NOMO-1 treated with dmso at 0.1 percent for 144 hours (cell line): ENCODE measurements at regions not wholly inside any gene's neighbourhood (a gene's known extent, or its start where the extent isn't known, plus 50 kb on each side); places are given as distances from the start of the nearest gene placed in this dataset.
A peak's percentile ranks its signal among the peaks of the same experiment; 100 is the strongest.
"Not testable (repeated sequence)": the region's sequence is repeated elsewhere in the genome, so short reads cannot be mapped to it uniquely, and the experiment has no call there.

ENCODE experiments used
- DNase-seq: peaks from one replicate; lab custom pipeline; 2025; ENCODE audit not compliant: unreplicated experiment; lab: John Stamatoyannopoulos, UW

DNA sequence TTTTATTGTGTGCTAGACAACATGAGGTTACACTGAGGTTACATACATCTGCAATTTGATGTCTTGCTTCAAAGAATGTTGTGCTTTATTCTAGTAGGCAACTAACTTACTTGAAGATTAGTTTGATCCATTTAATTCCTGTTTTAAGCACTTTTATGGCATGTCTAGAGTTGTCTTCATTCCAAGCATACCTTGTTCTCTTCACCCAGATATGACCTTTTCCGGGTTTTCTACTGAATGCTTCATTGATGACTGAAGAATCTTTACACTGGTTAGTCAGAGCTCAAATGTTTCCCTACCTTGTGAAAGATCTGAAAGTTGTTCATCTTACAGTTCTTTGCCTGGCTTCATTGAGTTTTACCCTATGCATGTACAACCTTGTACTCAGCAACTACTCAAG, 274.0 kb upstream of the KITLG start:
- no peak for DNase-seq

DNA sequence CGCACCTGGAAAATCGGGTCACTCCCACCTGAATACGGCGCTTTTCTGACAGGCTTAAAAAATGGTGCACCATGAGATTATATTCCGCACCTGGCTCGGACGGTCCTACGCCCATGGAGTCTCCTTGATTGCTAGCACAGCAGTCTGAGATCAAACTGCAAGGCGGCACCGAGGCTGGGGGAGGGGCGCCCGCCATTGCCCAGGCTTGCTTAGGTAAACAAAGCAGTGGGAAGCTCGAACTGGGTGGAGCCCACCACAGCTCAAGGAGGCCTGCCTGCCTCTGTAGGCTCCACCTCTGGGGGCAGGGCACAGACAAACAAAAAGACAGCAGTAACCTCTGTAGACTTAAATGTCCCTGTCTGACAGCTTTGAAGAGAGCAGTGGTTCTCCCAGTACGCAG, 267.0 kb upstream of the KITLG start:
- DNase-seq, result not testable (repeated sequence)

DNA sequence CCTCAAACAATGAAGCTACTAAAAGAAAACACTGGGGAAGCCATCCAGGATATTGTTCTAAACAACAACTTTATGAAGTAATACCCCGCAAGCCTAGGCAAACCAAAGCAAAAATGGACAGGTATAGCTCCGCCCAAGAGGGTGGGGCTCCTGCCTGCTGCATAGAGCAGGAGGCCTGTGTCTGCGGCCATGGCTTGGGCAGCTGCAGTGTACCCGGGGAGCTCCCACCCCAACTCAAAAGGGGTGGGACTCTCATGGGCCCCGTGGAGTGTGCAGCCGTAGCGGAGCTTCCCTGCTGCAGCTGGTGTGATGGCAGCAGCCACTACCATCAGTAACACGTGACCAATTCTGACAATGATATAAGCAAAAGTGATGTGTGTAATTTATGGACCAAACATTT, 264.2 kb upstream of the KITLG start:
- no peak for DNase-seq

DNA sequence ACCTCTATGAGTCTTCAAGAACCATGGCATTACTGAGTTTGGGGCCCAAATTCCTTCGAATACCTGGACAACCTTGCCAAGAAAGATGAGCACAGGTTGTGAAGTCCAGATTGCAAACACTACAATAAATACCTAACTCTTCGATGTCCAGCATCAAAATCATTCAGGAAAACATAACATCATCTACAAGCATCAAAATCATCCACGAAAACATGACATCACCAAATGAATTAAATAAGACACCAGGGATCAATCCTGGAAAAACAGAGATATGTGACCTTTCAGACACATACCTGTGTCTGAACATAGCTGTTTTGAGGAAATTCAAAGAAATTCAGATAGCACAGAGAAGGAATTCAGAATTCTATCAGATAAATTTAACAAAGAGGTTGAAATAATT, 262.0 kb upstream of the KITLG start:
- DNase-seq, result no peak

DNA sequence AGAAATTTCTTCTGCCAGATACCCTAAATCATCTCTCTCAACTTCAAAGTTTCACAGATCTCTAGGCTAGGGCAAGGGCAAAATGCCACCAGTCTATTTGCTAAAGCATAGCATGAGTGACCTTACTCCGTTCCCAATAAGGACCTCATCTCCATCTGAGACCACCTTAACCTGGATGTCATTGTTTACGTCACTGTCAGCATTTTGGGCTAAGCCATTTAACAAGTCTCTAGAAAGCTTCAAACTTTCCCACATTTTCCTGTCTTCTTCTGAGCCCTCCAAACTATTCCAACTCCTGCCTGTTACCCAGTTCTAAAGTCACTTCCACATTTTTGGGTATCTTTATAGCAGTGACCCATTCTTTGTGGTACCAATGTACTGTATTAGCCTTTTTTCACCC, 259.2 kb upstream of the KITLG start:
- no peak for DNase-seq

DNA sequence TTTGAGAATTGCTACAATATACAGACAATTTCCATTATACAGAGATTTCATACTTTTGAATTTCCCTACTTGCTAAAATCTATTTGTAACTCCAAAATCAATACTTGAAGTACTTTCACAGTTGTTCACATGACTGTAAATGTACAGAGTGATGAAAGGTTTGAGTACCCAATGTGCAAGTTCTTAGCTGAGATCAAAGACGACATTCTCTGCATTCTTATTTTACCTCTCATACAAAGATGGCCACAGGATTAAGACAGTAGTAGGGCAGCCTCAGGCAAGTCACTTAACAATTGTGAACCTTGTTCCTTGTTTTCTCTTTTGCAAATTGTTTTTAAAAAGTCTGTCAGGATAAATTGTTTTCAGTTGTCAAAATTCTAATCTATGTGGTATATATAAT, 255.9 kb upstream of the KITLG start:
- no peak for DNase-seq

DNA sequence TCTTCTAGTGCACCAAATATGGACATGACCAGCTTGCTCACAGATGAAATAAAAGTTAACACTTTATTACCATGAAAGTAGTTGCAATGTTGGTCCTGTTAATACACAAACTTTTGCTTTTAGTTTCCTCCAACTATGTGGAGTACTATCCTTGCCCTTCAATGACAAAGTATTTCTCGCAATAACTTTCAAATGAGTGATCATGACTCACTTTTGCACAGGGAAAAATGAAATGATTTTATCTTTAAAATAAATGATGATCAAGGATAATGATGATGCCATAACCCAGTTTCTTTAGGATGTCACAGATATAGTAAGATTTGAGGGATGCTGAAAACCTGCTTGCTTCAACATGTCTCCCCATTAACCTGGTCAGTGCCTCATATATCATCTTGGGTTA, 254.0 kb upstream of the KITLG start:
- DNase-seq, result no peak

GRCh38 chr12:88833641-88834116, 253.4 kb upstream of the KITLG start:
- DNase-seq, result no peak

DNA sequence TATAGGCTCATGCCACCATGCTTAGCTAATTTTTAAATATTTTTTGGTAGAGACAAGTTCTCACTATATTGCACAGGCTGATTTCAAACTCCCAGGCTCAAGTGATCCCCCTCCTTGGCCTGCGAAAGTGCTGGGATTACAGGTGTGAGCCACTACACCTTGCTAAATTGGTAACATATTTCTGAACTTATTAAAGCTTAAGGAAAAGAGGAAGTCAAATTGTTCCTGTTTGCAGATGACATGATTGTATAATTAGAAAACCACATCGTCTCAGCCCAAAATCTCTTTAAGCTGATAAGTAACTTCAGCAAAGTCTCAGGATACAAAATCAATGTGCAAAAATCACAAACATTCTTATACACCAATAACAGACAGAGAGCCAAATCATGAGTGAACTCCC, 248.3 kb upstream of the KITLG start:
- DNase-seq, result not testable (repeated sequence)

- DNase-seq, result no peak
Observed at GRCh38 chr12:88820012-88820411, 239.7 kb upstream of the KITLG start.

- DNase-seq, result no peak
Observed at GRCh38 chr12:88816201-88816600, 235.9 kb upstream of the KITLG start.

- DNase-seq, result no peak
Observed at GRCh38 chr12:88814779-88815178, 234.5 kb upstream of the KITLG start.

DNA sequence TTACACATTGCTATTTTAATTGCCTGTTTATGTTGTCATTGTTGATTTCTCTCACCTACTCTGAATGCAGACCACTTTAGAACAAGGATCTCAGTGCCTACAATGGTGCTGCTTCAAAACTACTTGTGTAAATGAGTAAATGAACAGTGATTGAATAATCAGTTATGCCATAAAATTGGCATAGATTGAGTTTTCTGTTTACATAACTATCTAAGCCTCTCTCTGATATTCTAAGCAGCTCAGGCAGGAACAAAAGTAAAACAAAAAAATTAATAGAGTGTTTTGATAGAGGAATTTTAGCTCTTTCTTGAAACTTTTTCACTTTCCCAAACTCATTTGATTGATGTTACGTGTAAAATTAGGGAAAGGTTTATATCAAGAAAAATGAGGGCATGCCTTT, 232.3 kb upstream of the KITLG start:
- DNase-seq, result no peak

GRCh38 chr12:88810806-88811205, 230.5 kb upstream of the KITLG start:
- no peak for DNase-seq

DNA sequence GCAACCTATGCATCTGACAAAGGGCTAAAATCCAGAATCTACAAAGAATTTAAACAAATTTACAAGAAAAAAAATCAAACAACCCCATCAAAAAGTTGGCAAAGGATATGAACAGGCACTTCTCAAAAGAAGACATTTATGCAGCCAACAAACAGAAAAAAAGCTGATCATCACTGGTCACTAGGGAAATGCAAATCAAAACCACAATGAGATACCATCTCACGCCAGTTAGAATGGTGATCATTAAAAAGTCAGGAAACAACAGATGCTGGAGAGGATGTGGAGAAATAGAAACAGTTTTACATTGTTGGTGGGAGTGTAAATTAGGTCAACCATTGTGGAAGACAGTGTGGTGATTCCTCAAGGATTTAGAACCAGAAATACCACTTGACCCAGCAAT, 229.6 kb upstream of the KITLG start:
- not testable (repeated sequence) for DNase-seq

GRCh38 chr12:88805692-88806091, 225.4 kb upstream of the KITLG start:
- DNase-seq, result peak; percentile 9

- DNase-seq, result no peak
Observed at GRCh38 chr12:88805286-88805685, 225.0 kb upstream of the KITLG start.

DNA sequence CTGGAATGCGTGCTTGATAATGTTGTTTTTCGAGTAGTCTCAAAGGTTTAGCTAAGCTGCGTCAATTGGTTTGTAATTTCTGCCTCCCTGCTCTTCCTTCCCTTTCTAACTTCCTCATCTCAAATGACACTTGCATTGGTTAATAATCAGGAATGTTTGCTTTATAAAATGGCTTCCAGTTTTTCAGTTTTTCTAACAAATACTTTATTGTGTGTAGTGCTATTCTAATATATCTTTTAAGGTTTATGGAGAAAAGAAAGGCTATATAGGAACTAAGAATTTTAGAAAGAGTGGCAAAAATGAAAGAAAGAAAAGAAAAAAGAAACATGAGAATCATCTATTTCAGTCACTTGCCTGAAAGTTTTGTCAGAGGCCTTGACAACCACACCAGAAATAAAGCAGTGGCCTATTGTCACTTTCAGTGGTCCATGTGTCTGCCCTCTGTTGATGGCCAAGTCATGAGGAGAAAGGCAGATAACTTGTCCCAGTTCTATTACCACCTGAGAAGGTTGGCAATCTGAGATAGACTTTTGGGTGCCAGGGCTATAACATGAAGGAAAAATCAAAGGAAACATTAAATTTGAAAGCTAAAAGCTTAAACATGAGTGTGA, 221.9 kb upstream of the KITLG start:
- no peak for DNase-seq

GRCh38 chr12:88801227-88802095, 221.2 kb upstream of the KITLG start:
- no peak for DNase-seq

DNA sequence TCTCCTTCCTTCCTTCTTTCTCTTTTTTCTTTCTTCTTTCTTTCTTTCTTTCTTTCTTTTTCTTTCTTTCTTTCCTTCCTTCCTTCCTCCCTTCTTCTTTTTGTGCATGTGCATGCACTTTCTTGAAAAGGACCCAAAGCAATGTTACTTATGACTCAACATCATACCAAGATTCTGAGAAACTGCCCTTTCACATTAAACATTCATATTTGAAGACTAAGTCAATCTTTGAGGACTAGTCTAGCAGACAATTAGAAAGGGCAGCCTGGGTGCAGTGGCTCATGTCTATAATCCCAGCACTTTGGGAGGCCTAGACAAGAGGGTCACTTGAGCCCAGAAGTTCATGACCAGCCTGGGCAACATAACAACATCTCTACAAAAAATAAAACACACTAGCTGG, 212.8 kb upstream of the KITLG start:
- DNase-seq, result no peak

- no peak for DNase-seq
Observed at GRCh38 chr12:88790231-88790630, 210.0 kb upstream of the KITLG start.

DNA sequence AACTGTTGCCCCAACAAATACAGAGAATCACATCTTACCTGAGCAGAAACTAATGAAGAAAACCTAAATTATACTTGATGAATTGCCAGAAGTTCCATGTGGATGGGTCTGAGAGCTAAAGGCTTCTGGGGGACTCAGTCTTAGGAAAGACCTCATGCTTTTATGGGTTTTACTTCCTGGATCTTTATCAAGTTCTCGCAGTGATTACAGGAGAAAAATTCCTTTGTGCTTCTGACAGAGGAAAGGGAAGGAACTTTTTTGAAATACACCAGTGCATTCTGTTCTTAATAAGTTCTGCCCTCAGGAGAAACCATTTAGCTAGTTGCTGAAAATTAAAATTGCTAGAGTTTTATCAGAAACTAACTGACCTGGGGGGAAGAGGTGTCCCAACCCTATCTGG, 203.9 kb upstream of the KITLG start:
- DNase-seq, result no peak

DNA sequence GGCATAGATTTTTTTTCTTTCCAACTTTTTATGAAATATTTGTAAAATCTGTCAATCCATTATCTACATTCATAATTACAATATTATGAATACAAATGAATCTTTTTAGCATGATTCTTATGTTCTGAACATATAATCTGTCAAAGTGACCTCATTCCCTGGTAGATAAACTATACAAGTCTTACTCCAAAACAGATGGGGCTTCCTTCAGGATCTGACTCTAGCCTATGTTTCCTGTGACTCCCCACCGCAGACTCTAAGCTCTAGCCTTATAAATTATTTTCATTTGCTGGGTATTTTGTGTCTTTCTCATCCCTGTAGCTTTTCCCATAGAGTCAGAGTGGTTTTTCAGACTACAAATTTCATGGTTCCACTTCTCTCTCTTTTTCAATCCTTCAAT, 202.1 kb upstream of the KITLG start:
- DNase-seq, result no peak
